Stimulated activated CD4-positive, alpha-beta T cell treated with anti-CD3 and anti-CD28 coated beads, TNF-alpha, amount 100 ng/mL, for 1 hour (primary cell): ENCODE measurements at regions not wholly inside any gene's neighbourhood (a gene's known extent, or its start where the extent isn't known, plus 50 kb on each side); places are given as distances from the start of the nearest gene placed in this dataset.

Experiments used
- DNase-seq, 3 donors: peaks; one replicate each; pipeline ENCODE4 v3.0.0-alpha.2; 2020; ENCODE audit warnings: low read depth in 3 of 3, low spot score in 1 of 3

GRCh38 chr9:119526698-119527097 is 157.5 kb upstream of the BRINP1 start:
- DNase-seq = no peak

DNA sequence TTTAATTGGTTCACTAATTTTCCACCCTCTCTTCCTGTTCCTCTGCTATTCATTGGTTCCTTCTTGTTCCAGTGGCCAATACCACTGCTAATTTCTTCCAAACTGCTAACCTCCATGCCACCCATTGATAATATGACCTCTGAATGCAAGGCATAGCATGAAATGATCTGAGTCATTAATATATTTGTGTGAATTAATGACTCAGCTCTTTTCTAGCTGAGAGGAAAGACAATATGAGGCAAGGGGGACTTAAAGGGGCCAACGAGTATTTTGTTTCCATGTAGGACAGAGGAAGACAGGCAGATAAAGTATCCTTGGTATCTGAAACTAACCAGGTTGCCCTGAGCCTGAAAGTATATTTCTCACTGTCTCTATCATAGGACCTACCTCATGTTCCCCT is 154.3 kb upstream of the BRINP1 start:
- no peak for DNase-seq

GRCh38 chr9:119522381-119522780 is 153.1 kb upstream of the BRINP1 start:
- DNase-seq = no peak

- no peak for DNase-seq
These were observed 140.2 kb upstream of the BRINP1 start for GRCh38 chr9:119509291-119509905.

- DNase-seq = no peak
These were observed 132.1 kb upstream of the BRINP1 start for GRCh38 chr9:119501374-119501773.

DNA sequence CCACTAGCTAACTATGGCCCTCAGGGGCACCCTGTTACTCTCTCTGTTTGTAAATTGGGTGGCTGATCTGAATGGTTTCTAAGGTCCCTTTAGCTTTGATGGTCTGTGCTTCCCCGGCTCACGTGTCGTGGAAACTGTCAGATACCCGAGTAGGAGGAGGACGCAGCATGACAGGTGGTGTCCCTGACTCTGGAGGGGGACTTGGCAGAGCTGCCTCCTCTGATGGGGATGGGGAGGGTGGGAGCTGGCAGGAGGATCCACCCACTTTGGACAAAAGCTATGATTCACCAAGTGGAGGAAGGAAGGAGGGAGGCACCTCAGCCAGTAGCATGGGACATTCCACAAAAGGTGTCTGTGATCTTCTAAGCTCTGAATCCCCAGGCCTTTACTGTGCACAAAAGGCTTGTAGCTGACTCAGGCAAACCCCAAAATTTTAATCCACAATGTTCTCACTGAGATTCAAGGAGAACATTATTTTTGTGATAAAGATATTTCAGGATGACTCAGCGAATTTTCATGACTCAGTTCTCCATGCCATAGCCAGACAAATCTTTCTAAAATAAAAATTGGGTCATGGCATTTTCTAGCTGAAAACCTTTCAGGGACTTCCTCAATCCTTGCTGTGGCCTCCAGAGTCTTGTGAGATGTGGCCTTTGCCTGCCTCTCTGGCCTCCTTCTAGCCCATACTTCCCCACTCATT is 131.0 kb upstream of the BRINP1 start:
- DNase-seq = no peak

DNA sequence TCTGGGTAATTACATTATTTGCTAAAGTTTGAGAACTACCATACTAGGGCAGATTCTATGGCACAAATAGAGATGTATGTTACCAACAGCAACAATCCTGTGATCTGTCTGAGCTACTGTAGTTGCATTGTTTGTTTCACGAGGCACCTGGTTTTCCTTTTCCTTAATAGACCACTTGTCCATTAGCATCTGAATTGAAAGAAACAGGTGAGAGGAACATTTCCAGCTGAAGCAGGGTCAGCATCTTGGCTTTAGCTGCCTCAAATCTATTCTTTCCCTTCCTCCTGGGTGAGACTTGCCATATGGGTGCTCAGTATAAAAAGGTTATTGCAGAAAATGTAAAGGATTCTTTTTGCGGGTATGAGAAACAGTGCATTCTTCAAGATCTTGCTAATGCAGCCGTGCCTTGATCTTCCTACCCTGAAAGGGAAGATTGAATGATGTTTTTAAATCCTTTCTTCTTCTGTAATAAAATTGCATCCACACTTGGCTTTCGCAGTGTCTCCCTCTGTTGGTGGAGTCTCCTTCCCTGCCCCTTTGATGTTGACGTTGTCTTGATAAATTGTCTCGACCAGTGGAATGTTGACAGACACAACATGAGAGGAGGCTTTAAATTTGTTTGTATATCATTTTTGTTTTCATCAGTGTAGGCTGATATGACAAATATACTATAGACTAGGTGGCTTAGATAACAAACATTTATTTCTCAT is 118.0 kb upstream of the BRINP1 start:
- no peak for DNase-seq

GRCh38 chr9:119483153-119483552 is 113.9 kb upstream of the BRINP1 start:
- DNase-seq = no peak

GRCh38 chr9:119477197-119477596 is 108.0 kb upstream of the BRINP1 start:
- DNase-seq = no peak

- DNase-seq = no peak
These were observed 88.8 kb upstream of the BRINP1 start for GRCh38 chr9:119458068-119458467.

DNA sequence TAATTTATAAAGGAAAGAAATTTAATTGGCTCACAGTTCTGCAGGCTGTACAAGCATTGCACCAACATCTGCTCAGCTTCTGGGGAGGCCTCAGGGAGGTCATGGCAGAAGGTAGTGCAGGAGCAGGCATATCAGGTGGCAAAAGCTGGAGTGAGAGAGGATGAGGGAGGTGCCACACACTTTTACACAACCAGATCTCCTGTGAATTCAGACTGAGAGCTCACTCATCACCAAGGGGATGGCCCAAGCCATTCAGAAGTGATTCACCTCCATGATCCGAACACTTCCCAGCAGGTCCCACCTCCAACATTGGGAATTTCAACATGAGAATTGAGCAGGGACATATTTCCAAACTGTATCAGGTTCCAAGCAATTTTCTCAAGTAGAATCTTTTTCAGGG is 84.7 kb upstream of the BRINP1 start:
- DNase-seq = no peak

- DNase-seq = no peak
These were observed 84.3 kb upstream of the BRINP1 start for GRCh38 chr9:119453490-119453911.

- DNase-seq = no peak
These were observed 82.2 kb upstream of the BRINP1 start for GRCh38 chr9:119451426-119451825.

DNA sequence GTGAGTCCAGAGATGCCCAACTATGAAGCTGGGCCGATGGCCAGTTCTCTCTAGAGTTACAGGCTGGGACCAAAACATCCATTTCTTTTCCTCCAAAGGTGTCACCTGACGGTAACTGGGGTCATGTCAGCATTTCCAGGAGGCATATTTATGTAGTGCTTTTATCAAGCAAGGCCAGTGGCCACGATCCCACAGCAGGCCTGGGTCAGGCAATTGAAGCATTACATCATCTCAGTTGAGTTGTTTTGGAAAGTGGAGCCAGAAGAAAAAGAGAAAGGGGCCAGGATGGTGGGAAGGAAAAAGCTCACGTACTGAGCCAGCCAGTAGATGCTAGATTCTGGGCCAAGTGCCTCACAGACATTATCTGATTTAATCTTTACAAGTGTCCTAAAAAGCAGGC is 73.9 kb upstream of the BRINP1 start:
- no peak for DNase-seq

GRCh38 chr9:119441832-119442231 is 72.6 kb upstream of the BRINP1 start:
- no peak for DNase-seq

- no peak for DNase-seq
These were observed 72.1 kb upstream of the BRINP1 start for GRCh38 chr9:119441338-119441737.

- DNase-seq = no peak
These were observed 67.0 kb upstream of the BRINP1 start for GRCh38 chr9:119436261-119436660.

GRCh38 chr9:119435076-119435475 is 65.8 kb upstream of the BRINP1 start:
- no peak for DNase-seq

DNA sequence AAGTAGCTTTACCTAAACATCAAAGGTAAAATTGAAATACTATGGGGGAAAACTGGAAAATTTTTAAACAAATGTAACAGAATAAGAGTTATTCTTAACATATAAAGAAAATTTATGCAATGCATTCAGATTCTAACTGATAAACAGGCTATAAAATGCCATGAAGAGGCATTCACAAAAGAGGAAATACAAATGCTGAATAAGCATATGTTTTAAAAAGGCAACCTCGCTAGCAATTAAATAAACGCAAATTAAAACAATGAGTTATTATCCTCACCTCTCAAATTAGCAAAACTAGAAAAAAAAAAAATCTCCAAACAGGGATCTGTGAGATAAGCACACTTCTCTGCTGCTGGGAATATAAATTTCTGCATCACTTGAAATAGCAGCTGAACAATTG is 63.2 kb upstream of the BRINP1 start:
- no peak for DNase-seq

DNA sequence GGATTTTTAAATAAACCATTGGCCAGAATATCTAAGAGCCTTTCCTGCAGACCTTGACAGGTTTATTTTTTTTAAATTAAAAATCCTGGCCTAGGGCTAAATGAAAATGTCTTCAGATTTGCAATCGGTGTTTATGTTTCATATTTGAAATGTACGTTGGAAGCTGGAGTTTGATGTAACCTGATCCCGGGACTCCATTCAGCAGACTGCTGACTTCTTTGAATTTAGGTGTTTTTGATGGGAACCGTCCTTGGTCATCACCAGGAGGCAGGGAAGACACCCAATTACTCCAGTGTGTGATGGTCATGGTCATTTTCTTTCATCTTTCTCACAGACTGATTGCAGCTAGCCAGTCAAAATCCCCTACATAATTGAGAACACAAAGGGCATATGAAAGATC is 60.1 kb upstream of the BRINP1 start:
- DNase-seq = no peak

DNA sequence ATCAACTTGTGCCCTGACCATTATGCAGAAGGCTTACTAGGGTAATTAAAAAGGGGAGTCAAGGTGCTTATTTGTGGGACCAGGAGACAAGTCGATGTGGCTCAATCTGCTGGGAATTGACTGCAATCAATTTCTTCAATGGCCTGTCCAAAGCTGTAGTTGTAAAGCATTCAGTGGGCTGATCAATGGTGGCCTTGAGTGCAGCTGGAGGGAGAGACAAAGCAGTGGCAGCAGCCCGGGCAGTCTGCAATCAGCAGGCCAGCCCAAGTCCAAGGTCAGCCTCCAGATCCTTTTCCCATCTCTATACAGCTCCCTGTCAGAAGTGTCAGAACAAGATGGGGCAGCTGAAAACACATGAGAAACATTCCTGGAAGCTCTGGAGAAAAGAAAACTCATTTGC is 51.0 kb upstream of the BRINP1 start:
- no peak for DNase-seq
